ENCODE measurements at regions not wholly inside any gene's neighbourhood (a gene's known extent, or its start where the extent isn't known, plus 50 kb on each side); places are given as distances from the start of the nearest gene placed in this dataset.

DNA sequence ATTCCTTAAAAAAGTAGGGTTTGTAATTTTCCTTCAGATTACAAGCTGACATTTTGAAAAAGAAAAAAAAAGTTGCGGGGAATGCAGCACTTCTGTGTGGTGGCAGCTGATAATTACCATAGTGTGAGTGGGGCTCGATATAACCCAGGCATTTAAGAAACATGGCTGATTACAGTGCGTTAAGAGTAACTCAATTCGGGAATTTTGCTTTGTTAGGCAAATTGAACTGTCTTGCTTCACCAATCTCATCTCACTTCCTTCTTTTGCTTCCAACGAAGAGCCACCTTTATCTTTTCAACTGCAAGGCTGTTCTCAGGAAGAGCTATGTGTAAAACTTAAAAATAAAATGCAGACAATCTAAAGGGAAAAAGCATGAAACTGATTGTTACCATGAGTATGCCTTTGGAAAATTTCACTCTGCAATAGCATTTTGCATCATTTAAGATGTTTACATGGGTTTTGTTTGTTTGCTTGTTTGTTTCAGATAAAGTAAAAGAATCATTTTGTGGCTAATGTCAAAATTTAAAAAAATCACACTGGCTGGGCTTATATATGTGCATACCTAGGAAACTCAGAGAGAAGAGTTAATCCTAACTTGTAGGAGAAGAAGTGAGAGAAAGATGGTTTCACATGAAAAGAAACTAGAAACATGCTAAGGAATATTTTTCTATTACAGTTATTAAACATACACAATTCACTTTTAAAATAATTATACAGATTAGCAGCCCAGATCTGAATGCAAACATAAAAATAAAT lies 295.9 kb upstream of the ATP2B1 start:
- Mint-ChIP-seq H3K36me3 (ENCODE audit: low read depth) (no peaks in the 10 kb centered on the region), H3K27ac (no peak overlapping the region), H3K27me3 (ENCODE audit: insufficient read depth) (no peaks in the 10 kb centered on the region), H3K4me1 (ENCODE audit: low read depth) (peaks cover 33% of the 10 kb centered on the region), H3K4me3 (no peak overlapping the region), H3K9me3 (no peaks in the 10 kb centered on the region)
- TF ChIP-seq, protein P1, sequence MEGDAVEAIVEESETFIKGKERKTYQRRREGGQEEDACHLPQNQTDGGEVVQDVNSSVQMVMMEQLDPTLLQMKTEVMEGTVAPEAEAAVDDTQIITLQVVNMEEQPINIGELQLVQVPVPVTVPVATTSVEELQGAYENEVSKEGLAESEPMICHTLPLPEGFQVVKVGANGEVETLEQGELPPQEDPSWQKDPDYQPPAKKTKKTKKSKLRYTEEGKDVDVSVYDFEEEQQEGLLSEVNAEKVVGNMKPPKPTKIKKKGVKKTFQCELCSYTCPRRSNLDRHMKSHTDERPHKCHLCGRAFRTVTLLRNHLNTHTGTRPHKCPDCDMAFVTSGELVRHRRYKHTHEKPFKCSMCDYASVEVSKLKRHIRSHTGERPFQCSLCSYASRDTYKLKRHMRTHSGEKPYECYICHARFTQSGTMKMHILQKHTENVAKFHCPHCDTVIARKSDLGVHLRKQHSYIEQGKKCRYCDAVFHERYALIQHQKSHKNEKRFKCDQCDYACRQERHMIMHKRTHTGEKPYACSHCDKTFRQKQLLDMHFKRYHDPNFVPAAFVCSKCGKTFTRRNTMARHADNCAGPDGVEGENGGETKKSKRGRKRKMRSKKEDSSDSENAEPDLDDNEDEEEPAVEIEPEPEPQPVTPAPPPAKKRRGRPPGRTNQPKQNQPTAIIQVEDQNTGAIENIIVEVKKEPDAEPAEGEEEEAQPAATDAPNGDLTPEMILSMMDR (IDR thresholded peaks at IDR 0.05), result no peak
- no peak for DNase-seq

DNA sequence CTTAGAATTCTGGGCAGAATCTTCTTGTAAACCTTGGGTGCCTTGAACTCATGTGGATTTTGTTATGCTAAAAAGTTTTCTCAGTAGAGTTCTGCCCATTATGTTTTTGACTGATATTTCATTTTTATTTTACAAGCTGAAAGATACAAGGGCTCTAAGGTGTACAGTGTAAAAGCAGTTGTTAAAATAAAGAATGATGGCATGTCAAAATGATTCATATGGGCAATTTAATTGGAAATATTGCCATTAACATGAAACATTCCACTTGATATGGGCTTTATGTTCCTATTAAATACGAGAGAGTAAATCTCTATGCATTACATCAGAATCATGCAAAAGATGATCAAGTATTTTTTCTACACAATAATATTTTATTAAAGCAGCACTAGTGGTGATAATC lies 295.1 kb upstream of the ATP2B1 start:
- H3K9me3 Mint-ChIP-seq, result no peaks in the 10 kb centered on the region
- no peaks in the 10 kb centered on the region for H3K27me3 Mint-ChIP-seq (ENCODE audit: insufficient read depth)
- TF ChIP-seq, protein P1 (IDR thresholded peaks at IDR 0.05), result no peak
- H3K4me1 Mint-ChIP-seq (ENCODE audit: low read depth), result peaks cover 41% of the 10 kb centered on the region
- H3K36me3 Mint-ChIP-seq (ENCODE audit: low read depth), result no peaks in the 10 kb centered on the region
- H3K4me3 Mint-ChIP-seq, result no peak overlapping the region
- no peak overlapping the region for H3K27ac Mint-ChIP-seq
- DNase-seq, result no peak

GRCh38 chr12:90000721-90001120 lies 292.1 kb upstream of the ATP2B1 start:
- no peaks in the 10 kb centered on the region for H3K27me3 Mint-ChIP-seq (ENCODE audit: insufficient read depth)
- DNase-seq, result no peak
- peaks cover 51% of the 10 kb centered on the region for H3K4me1 Mint-ChIP-seq (ENCODE audit: low read depth)
- no peak overlapping the region for H3K4me3 Mint-ChIP-seq
- H3K9me3 Mint-ChIP-seq, result no peaks in the 10 kb centered on the region
- H3K36me3 Mint-ChIP-seq (ENCODE audit: low read depth), result no peaks in the 10 kb centered on the region
- TF ChIP-seq, protein P1 (IDR thresholded peaks at IDR 0.05), result no peak
- H3K27ac Mint-ChIP-seq, result no peak overlapping the region

DNA sequence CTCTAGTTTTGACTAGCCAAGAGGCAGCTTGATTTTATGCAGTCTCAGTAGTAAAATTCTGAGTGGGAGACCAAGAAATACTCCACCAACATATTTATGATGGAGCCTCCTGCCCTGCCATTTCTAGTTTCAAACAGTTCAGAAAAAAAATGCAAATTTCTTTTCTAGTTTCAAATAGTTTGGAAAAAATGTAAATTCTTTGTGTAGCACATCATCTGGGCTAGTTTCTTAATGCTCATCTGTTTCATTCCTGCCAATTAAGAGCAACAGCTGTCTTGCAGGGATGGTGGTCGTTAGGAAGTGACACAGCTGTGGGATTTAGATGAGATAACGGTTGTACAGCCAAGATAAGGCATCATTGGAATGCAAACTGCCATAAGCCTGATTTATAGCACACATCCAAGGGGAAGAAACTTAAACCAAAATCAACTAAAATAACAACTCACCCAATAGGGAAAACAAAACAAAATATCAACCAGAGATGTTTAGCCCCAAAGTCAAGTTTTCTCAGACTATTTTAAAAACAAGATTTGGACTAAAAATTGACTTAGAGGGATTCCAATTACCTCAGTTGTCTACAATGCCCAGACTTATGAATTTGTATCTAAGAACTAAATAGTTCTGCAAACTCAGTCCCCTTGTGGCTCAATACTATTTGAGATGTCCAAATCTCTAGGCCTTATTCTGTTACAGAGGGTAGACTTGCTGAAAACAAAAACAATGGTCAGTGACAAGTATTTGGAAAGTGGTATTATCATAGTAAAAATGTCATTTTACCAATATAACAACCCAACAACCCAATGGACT lies 291.3 kb upstream of the ATP2B1 start:
- peak overlapping the region; percentile 55 for H3K27ac Mint-ChIP-seq
- peak overlapping the region; percentile 6 for H3K4me3 Mint-ChIP-seq
- no peaks in the 10 kb centered on the region for H3K9me3 Mint-ChIP-seq
- DNase-seq, result peak; percentile 57
- no peaks in the 10 kb centered on the region for H3K27me3 Mint-ChIP-seq (ENCODE audit: insufficient read depth)
- H3K4me1 Mint-ChIP-seq (ENCODE audit: low read depth), result peaks cover 51% of the 10 kb centered on the region
- TF ChIP-seq, protein P1 (IDR thresholded peaks at IDR 0.05), result no peak
- H3K36me3 Mint-ChIP-seq (ENCODE audit: low read depth), result no peaks in the 10 kb centered on the region

- Mint-ChIP-seq H3K36me3 (ENCODE audit: low read depth) (peaks cover 5% of the 10 kb centered on the region; the same call in 1 of the 2 replicates), H3K4me3 (no peak overlapping the region), H3K27ac (no peak overlapping the region; the same call in 1 of the 2 replicates), H3K9me3 (no peaks in the 10 kb centered on the region), H3K4me1 (ENCODE audit: low read depth) (peaks cover 63% of the 10 kb centered on the region), H3K27me3 (ENCODE audit: insufficient read depth) (no peaks in the 10 kb centered on the region)
- no peak for DNase-seq
- TF ChIP-seq, protein P1 (IDR thresholded peaks at IDR 0.05), result no peak
Observed at GRCh38 chr12:89995870-89996269, 287.2 kb upstream of the ATP2B1 start.
